Loucy (cell line): ENCODE measurements at regions not wholly inside any gene's neighbourhood (a gene's known extent, or its start where the extent isn't known, plus 50 kb on each side); places are given as distances from the start of the nearest gene placed in this dataset.

Experiments
- CTCF ChIP-seq: fragments of 200-600 bp; sonication (generic); conservative IDR thresholded peaks from 2 replicates; pipeline ENCODE4 v1.5.1; 2014; ENCODE audit warnings: mild to moderate bottlenecking, antibody characterized with exemption, low read length
- EZH2phosphoT487 ChIP-seq: fragments of 200-600 bp; IDR thresholded peaks from 2 replicates; pipeline ENCODE4 v1.6.1; 2018; ENCODE audit warnings: antibody characterized with exemption, mild to moderate bottlenecking, moderate library complexity, borderline replicate concordance

GRCh38 chr18:78711971-78712370 lies 267.6 kb upstream of the SALL3 start:
- TF ChIP-seq CTCF: no peak
- no peak for TF ChIP-seq EZH2phosphoT487
